ENCODE measurements at regions not wholly inside any gene's neighbourhood (a gene's known extent, or its start where the extent isn't known, plus 50 kb on each side); places are given as distances from the start of the nearest gene placed in this dataset.

DNA sequence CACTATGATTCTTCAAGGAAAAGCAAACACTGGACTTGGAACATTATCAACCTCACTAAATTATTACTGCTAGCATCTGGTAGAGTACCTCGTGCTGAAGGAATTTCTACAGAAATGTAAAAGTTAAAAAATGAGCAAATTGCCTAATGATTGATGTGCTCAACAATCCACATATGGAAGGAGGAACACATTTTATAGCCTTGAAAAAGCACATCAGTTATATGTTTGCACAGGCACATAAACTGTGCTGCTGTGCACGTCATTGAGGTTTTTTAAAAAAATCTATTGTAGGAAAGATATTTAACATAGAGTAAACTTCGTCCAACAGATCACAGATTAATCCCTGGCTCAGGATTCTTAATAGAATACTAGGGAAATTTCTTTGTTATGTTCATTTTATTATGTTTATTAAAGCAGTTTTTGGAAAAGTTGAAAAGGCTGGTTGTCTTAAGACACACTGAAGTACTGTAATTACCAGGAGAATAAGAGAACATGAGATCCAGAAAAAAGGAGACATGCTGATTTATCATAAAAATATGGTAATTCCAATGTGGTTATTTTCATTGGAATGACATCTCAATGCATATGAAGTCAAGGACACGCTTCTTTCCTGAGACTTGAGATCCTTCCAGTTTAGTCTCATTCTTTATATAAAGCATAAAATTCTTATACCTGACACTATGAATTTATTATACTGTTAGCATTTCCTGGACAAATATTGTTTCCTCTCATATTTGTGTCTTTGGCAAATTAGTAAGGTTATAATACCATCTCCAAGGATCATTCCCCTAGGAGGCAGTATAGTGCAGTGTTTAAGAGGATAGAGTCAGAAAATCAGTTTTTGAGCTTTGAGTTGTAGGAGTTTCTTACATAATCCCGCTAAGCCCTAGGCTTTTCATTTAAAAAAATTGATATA is 511.1 kb downstream of the TENT5A start:
- TF ChIP-seq, protein P1, sequence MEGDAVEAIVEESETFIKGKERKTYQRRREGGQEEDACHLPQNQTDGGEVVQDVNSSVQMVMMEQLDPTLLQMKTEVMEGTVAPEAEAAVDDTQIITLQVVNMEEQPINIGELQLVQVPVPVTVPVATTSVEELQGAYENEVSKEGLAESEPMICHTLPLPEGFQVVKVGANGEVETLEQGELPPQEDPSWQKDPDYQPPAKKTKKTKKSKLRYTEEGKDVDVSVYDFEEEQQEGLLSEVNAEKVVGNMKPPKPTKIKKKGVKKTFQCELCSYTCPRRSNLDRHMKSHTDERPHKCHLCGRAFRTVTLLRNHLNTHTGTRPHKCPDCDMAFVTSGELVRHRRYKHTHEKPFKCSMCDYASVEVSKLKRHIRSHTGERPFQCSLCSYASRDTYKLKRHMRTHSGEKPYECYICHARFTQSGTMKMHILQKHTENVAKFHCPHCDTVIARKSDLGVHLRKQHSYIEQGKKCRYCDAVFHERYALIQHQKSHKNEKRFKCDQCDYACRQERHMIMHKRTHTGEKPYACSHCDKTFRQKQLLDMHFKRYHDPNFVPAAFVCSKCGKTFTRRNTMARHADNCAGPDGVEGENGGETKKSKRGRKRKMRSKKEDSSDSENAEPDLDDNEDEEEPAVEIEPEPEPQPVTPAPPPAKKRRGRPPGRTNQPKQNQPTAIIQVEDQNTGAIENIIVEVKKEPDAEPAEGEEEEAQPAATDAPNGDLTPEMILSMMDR (conservative IDR thresholded peaks at IDR 0.05; ENCODE audit: low read length), result 0 out of 2 replicates have a peak, but pooled peaks have one; percentile 32
- TF ChIP-seq EZH2phosphoT487 (IDR thresholded peaks at IDR 0.05; ENCODE audit: borderline replicate concordance, low read depth, low read length), result no peak
